ENCODE measurements at regions not wholly inside any gene's neighbourhood (a gene's known extent, or its start where the extent isn't known, plus 50 kb on each side); places are given as distances from the start of the nearest gene placed in this dataset.

GRCh38 chr5:167673942-167674341, 617.5 kb upstream of the WWC1 start:
- no peak for TF ChIP-seq CTCF (IDR thresholded peaks at IDR 0.05)
- Histone ChIP-seq H3K27me3 (ENCODE audit: control insufficient read depth in 2 of 2, insufficient read depth in 2 of 2, low read length in 2 of 2) (no peaks in the 10 kb centered on the region), H4K20me1 (ENCODE audit: insufficient read depth, low read length) (no peaks in the 10 kb centered on the region), H3K4me3 (replicated peaks in 1 of 3; ENCODE audit: low read depth in 2 of 3, low read length in 3 of 3) (no peak overlapping the region), H3K27ac (ENCODE audit: low read depth in 1 of 2, low read length in 2 of 2) (no peak overlapping the region), H3K9me3 (replicated peaks in 1 of 2; ENCODE audit: control insufficient read depth in 1 of 2, insufficient read depth in 1 of 2, low read length in 2 of 2) (no peaks in the 10 kb centered on the region), H3K4me1 (ENCODE audit: control insufficient read depth in 1 of 2, insufficient read depth in 2 of 2, low read length in 2 of 2) (no peaks in the 10 kb centered on the region), H3K9ac (ENCODE audit: insufficient read depth, low read length, poor library complexity, severe bottlenecking) (no peak overlapping the region), H3K36me3 (replicated peaks in 1 of 2; ENCODE audit: control insufficient read depth in 1 of 2, insufficient read depth in 2 of 2, low read length in 2 of 2) (no peaks in the 10 kb centered on the region), H3K79me2 (ENCODE audit: insufficient read depth, low read length) (no peaks in the 10 kb centered on the region), H3K4me2 (replicated peaks; ENCODE audit: extremely low read depth, low read length, poor library complexity, severe bottlenecking) (no peak overlapping the region), H2AFZ (ENCODE audit: insufficient read depth, low read depth, low read length, poor library complexity, severe bottlenecking) (no peak overlapping the region)
- intact Hi-C loops (cut with micrococcal nuclease), result no loop called here
- Mint-ChIP-seq H3K4me3 (no peak overlapping the region), H3K36me3 (no peaks in the 10 kb centered on the region), H3K27ac (no peak overlapping the region), H3K9me3 (peaks cover 0 to 3% (median 0%) of the 10 kb centered on the region in 7 donors), H3K4me1 (no peaks in the 10 kb centered on the region), H3K27me3 (ENCODE audit: low read depth in 3 of 3) (no peaks in the 10 kb centered on the region)
- WGBS (ENCODE audit: insufficient coverage), result 74% methylated on average over 2 of the region's 2 CpGs
- DNase-seq, result no peak

GRCh38 chr5:167678481-167678880, 613.0 kb upstream of the WWC1 start:
- peaks cover 0 to 13% (median 6%) of the 10 kb centered on the region in 7 donors for H3K9me3 Mint-ChIP-seq
- no peaks in the 10 kb centered on the region for H3K36me3 Mint-ChIP-seq
- intact Hi-C loops (cut with micrococcal nuclease), result no loop called here
- Histone ChIP-seq H3K4me1 (ENCODE audit: control insufficient read depth in 1 of 2, insufficient read depth in 2 of 2, low read length in 2 of 2) (no peaks in the 10 kb centered on the region), H3K9ac (ENCODE audit: insufficient read depth, low read length, poor library complexity, severe bottlenecking) (no peak overlapping the region), H3K4me3 (replicated peaks in 1 of 3; ENCODE audit: low read depth in 2 of 3, low read length in 3 of 3) (no peak overlapping the region), H3K36me3 (replicated peaks in 1 of 2; ENCODE audit: control insufficient read depth in 1 of 2, insufficient read depth in 2 of 2, low read length in 2 of 2) (no peaks in the 10 kb centered on the region), H3K27me3 (ENCODE audit: control insufficient read depth in 2 of 2, insufficient read depth in 2 of 2, low read length in 2 of 2) (no peaks in the 10 kb centered on the region), H3K4me2 (replicated peaks; ENCODE audit: extremely low read depth, low read length, poor library complexity, severe bottlenecking) (no peak overlapping the region), H3K79me2 (ENCODE audit: insufficient read depth, low read length) (no peaks in the 10 kb centered on the region), H4K20me1 (ENCODE audit: insufficient read depth, low read length) (no peaks in the 10 kb centered on the region), H2AFZ (ENCODE audit: insufficient read depth, low read depth, low read length, poor library complexity, severe bottlenecking) (no peak overlapping the region), H3K27ac (ENCODE audit: low read depth in 1 of 2, low read length in 2 of 2) (no peak overlapping the region), H3K9me3 (replicated peaks in 1 of 2; ENCODE audit: control insufficient read depth in 1 of 2, insufficient read depth in 1 of 2, low read length in 2 of 2) (no peaks in the 10 kb centered on the region)
- H3K4me3 Mint-ChIP-seq, result no peak overlapping the region
- H3K27me3 Mint-ChIP-seq (ENCODE audit: low read depth in 3 of 3), result no peaks in the 10 kb centered on the region
- no peak for DNase-seq
- no peaks in the 10 kb centered on the region for H3K4me1 Mint-ChIP-seq
- WGBS (ENCODE audit: insufficient coverage), result 100% methylated on average over 1 of the region's 3 CpGs
- no peak for TF ChIP-seq CTCF (IDR thresholded peaks at IDR 0.05)
- H3K27ac Mint-ChIP-seq, result no peak overlapping the region

All from CD14-positive monocyte (primary cell).